GM18499 (cell line): ENCODE measurements at regions not wholly inside any gene's neighbourhood (a gene's known extent, or its start where the extent isn't known, plus 50 kb on each side); places are given as distances from the start of the nearest gene placed in this dataset.
A peak's percentile ranks its signal among the peaks of the same experiment; 100 is the strongest.

ENCODE experiments used
- ATAC-seq: cut with Tn5 transposase; IDR thresholded peaks from one replicate; pipeline ENCODE4 v1.9.1; 2021; ENCODE audit warnings: moderate number of reproducible peaks; ENCODE audit not compliant: insufficient read depth, unreplicated experiment

DNA sequence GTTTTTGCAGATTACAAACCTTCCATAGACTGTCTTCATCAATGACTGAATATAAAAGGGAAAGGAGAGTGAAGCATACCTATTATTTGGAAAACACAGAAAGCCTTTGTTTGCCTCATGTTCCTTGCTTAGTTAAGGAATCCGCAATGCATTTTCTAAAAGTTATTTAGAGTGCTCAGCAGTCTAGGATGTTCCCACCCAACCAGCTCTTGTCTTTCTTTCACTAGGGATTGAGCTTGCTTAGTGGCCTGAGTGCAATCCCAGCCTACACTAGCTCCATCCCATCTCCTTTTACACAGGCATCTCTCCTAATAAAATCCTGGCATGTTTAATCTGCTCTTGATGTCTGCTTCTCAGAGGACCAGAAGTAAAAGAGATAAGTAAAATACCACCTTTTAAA is 850.5 kb upstream of the GJE1 start:
- ATAC-seq, result no peak

DNA sequence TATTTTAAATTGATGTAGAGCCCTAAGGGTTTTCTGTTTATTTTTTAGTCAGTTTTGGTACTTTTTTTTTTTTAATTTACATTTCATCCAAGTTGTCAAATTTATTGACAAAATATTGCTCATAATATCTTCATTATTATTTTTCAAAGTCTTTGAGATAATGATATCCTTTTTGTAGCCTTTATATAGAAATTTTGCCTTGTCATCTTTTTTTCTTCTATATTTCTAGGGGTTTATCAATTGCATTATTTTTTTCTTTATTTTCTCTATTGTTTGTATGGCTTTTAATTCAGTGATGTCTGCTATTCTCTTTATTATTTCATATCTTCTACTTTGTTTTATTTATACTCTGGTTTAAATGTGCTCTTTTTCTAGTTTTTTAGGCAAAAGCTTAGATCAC is 863.0 kb upstream of the GJE1 start:
- ATAC-seq, result no peak

DNA sequence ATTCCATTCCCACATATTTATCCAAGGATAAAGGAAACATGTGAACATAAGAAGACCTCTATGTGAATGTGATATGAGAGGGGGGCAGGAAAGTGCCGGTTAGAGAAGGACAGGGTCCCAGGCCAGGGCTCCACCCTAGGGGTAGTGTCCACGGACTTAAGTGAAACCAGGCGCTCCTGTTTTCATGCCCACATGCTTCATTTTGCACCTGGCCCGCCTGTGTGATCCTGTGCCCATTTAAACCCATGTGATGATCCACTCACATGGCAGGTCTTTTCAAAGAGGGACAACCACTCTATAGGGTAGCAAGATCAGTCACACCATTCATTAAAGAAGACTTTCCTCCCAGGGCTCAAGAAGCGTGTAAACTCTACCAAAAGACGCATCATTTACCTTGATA is 865.3 kb upstream of the GJE1 start:
- ATAC-seq, result no peak

DNA sequence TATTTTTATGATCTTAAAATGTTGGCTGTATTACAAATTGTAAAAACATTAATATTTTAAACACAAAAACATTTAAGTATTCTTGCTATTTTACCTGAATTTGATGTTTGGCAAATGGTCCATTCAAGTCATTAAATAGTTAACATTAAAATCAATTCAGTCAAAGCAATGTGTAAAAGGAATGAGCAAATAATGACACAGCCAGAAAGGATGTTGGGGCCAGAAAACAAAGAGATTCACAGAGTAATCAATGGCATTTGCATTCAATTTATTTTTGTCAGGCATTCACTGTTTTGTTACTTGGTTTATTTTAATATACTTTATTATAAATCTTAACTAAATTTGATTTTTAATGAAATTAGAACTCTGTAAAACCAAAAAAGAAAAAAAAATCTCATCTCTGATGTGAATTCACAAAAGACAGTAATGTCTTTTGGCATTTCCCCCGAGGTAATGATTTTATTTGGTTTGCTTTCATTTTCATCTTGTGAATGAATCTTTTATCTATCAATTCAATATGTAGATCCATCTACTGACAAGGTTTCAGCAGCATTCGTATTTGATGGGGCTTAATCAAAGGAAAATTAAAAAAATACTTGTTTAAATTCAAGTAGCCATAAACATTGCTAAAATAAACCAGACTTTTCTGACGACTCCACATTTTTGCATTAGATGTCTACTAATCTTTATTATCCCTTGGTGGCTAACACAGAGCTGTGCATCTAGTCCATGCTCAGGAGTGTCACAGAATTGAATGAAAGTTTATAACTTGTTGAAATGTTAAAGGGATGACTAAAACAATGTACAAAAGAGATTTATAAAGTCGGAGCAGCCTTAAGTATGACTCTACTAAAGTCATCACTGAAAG is 866.7 kb upstream of the GJE1 start:
- no peak for ATAC-seq

DNA sequence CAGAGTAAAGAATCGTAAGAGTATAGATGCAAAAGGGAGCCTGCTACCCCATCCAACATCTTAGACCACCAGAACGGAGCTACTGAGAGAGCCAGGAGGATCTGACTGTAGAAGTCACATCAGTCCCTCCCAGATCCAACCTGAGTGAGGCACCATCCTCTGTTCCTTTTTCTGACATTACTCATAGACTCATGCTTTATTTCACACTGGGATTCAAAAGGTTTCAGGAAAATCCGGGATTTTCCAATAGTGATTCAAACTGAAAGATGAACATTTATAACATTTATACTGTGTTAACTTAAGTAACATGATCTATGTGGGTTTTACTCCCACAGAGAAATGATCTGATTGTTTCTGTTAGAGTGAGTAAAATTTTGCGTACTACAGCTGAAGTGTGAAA is 868.6 kb upstream of the GJE1 start:
- ATAC-seq, result no peak

DNA sequence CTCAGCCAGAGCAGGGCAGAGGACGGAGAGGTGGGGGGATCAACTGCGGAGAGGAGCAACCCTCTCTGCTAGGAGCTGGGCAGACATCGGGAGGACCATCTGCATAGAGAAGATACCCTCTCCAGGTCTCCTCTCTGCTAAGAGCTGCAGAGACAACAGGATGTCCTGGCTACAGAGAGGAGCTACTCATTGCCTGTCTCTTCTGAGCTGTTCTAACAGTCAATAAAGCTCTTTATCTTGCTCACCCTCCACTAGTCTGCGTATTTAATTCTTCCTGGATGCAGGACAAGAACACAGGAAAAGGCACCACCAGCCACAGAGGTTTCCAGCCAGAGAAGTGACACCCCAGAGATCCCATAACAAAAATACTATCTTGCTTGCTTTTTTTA is 871.1 kb upstream of the GJE1 start:
- no peak for ATAC-seq

DNA sequence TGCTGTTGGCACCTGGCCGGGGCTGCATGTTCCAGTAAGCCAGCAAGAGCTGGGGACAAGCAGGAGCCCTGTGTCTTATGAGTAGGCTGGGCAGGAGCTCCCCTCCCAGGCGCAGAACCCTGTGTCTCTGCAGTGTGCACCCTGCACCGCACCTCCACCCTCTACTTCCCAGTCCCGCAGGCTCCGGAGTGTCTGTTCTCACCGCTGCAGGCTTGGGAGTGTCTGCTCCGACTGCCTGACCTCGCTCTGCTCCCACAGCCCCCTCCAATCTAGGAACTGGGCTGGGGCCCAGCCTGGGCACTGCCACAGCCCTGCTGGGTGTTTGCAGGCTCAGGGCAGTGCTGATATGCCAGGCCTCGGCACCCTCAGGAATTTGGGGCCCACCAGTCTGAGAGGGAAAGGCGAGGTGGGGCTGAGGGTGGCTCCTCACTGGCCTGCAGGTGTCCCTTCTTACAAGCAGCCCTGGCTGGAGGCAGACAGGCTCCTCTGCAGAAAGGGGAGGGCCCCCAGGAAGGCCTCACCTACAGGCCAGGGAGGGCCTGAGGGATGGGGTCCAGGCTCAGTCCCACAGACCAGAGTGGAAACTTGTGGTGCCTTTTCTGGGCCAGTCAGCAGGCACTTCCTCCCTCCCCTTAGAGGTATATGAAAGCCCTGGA is 871.6 kb upstream of the GJE1 start:
- ATAC-seq, result no peak

DNA sequence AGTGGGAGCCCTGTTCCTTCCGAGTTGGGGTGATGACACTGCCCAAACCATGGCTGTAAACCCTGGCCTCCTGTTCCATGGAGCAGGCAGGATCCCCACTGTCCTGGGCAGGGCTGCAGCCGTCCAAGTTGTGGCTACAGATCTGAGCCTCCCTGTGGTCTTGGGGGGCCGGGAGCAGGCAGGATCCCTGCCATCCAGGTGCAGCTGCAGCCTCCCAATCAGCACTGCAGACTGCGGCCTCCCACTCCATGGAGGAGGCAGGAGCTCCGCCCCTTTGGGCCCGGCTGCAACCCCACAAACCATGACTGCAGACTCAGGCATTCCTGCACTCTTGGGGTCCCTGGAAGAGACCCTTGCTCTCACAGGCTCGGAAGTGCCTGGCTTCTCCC is 872.1 kb upstream of the GJE1 start:
- ATAC-seq, result no peak

DNA sequence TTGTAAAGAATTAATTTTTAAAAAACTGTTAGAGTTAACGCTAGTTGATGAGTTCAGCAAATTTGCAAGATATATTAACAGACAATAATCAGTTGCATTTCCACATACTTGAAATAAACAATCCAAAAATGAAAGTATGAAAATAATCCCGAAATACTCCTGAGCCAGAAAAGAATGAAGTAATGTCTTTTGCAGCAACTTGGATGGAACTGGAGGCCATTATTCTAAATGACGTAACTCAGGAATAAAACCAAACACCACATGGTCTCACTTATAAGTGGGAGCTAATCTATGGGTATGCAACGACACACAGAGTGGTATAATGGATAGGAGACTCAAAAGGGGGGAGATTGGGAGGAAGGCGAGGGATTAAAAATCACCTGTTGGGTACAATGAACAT is 872.9 kb upstream of the GJE1 start:
- no peak for ATAC-seq

DNA sequence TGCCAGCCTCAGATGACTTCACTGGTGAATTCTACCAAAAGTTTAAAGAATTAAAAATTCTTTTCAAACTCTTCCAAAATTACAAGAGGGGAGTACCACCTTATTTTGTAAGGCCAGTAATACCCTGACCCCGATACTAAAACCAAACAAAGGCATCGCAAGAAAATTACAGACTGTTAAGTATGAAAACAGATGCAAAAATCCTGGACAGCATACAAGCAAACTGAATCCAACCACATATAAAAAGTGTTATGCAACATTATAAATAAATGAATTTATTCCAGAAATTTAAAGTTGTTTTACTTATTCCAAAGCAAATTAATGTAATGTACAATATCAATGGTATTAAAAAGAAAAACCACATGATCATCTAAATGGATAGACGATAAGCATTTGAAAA is 873.6 kb upstream of the GJE1 start:
- ATAC-seq, result no peak

DNA sequence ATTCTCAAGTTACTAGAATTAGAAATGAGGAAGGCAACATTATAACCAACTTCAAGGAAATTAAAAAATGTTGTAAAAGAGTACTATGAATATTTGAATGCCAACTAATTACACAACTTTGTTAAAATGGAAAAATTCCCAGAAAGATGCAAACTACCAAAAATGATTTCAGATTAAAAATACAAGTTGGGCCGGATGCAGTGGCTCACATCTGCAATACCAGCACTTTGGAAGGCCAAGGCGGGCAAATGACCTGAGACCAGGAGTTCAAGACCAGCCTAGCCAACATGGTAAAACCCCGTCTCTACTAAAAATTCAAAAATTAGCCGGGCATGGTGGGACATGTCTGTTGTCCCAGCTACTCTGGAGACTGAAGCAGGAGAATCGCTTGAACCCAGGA is 874.2 kb upstream of the GJE1 start:
- no peak for ATAC-seq

DNA sequence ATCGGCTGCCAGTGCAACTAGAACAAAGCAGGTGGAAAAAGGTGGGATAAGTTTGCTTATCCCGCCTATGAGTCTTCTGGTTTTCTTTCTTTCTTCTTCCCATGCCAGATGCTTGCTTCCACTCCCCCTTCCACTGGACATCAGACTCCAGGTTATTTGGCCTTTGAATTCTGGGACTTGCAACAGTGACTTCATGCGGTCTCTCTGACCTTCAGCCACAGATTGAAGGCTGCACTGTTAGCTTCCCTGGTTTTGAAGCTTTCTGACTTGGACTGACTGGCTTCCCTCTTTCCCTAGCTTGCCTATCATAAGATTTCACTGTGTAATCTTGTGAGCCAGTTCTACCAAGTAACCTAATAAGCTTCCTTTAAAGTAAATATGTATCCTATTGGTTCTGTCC is 878.4 kb upstream of the GJE1 start:
- no peak for ATAC-seq

DNA sequence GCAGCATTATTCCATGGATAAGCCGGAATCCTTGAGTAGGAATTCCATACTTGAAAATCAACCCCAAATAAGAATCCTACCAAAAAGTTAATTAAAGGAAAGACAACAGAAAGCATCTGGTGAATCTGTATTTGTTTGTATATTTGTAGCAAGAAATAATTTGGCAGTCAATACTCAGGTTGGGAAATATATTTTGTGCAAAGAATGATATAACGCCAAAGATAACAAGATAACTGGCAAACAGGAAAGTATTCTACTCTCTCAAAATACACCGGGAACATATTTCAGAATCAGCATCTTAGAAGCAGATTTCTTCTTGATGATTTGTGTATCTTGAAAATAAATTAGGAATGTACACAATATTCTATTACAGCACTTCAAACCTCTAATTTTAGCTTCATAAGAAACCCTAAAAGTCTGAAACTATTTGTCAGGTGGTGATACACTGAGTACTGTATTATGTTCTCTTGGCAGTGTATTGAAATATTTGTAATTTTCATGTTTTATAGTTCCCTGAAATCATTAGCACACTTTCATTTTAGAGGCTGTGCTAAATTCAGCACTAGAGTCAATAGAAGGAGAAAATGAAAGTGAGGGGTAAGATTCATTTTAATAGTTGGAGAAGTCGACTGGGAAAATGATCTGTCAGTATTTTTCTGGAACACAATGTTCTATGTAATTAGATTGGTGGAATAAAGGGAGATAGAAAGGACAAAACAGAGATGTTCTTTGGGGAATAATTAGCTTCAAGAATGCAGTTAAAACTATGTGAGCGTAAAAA is 879.7 kb upstream of the GJE1 start:
- ATAC-seq, result no peak

DNA sequence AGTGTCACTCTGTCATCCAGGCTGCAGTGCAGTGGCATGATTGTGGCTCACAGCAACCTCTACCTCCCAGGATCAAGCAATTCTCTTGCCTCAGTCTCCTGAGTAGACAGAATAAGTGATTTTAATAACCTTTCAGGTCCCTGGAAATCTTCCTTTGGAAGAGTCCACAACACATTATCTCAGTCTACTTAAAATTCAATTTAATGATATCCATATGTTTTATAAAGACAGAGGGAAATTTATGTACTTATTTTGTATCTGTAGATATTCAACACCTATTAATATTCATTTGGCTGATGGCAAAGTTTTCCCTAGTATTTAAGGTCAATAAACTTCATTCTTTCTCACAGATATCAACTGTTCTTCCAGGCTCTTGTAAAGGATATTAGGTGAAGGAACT is 881.4 kb upstream of the GJE1 start:
- no peak for ATAC-seq

DNA sequence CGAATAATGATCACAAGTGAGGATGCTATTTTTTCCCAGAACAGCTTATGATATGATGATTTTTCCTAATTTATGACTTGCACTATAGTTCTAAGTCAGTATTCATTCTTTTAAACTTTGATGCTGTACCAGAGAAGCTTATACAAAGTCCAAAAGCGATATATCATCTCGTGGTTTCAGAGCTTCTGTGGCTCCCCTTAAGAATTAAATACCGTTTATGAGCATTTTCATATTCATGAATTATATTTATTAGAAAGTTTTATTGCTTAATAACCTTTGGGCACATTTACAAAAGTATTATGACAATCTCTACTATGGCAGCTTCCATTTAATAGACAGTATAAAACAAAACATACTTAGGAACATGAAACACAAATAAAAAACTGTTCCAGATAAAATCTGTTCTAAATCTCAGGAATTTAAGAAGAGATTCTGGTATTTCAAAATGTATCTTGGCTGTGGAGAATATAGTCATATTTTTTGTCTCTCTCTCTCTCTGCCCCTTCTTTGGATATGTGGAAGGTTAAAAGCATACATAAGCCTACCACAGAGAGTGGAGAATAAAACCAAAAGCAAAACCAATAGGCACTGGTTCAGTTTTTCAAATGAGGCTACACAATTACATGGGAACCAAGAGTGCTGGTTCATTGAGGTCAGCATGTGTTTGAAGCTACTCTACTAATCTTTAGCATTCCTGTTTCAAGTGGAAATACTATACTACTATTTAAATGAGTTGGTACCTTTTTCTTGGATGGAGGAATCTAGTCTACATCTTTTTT is 884.5 kb upstream of the GJE1 start:
- peak; percentile 58 for ATAC-seq

DNA sequence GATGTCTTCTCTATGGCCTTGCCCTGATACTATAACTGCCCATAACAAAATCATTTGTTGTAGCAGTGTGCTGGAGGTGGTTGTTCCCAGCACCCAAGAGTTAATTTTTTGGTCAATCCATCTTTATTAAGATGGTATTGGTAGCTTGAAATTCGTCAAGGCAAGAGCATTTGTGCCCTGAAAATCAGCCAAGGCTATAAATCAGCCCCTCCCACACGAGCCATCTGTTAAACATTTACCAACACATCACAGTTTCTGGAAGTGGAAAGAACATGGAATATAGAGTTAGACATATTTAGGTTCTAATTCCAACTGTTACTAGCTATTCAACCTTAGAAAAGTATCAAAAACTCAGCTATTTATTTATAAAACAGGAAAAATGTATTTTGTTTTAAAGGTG is 888.4 kb upstream of the GJE1 start:
- no peak for ATAC-seq

DNA sequence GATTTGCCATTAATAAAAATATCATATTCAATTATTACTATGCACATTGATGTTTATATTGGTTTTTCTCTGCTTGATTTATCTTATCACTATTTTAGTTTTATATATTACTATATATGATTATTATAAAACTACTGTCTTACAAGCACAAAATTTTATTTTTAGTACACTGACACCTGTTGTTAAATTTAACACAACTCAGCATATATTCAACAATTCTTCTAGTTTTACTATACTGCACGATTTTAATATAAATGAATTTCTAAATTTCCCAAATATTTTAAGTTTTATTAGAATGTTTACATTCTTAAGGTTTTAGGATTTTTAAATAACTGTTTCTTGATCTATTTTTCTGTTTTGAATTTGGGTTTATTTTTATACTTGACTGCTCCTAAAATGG is 889.8 kb upstream of the GJE1 start:
- ATAC-seq, result no peak

DNA sequence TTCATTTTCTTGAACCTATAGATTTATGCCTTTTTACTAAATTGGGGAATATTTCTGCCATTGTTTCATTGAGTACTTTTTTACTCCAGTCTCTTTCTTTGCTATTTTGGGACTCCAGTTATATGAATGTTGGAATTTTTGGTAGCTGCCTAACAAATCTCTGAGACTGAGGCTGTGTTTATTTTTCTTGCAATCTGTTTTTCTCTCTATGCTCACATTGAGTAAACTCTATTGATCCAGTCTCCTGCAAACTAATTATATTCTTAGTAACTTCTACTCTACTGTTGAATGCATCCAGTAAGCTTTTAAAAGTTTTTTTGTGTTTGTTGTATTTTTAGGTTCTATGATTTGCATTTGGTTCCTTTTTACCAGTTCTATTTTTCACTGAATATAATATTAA is 903.4 kb upstream of the GJE1 start:
- no peak for ATAC-seq

DNA sequence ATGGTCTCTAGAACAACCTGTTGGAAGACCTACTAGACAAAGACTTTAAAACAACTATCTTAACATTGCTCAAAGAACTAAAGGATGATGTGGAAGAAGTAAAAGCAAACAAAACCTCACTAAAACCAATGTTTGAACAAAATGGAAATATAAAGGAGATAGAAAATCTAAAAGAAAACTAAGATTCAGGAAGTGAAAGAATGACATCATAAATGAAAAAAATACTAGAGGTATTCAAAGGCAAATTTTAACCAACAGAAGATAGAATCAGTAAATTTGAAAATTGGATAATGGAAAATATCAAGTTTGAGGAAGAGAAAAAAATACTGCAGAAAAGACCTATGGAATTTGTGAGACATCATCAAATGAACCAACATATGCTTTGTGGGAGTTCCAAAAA is 914.1 kb upstream of the GJE1 start:
- no peak for ATAC-seq

DNA sequence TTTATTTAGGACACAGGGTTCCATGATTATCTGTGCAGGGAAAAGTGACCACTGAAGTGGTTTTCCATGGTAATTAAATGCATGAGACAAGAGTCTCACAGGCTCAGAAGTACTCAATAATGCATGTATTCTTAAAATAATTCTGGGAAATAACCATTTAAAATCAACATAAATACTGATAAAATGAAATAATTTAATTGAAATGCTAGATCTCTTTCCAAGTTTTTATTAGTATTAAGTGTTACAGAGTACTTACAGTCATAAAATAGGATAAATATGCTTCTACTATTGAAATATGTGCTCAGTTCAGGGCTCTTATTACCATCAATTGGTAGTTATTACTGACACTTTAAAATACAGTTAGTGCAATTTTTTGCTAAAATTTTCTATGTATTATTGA is 916.0 kb upstream of the GJE1 start:
- no peak for ATAC-seq

DNA sequence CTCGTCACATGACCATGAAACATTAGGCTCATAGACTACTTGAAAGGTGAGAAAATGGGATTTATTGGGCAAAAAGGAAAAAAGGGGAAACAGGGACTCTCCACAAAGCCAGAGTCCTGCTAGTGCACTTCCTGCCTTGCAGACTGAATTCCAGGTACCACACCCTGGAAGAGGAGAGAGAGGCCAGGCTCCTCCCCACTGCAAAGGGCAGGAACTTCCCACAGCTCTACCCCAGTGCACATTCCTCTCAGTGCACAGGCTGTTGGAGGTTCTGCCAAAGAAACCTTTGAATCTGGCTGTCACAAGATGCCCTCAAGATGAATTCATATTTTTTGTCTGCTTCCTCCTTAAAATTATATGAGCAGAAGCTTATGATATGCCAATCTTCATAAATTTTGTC is 920.4 kb upstream of the GJE1 start:
- no peak for ATAC-seq
